Suppressor macrophage treated with lipopolysaccharide for 4 hours (primary cell): ENCODE measurements at regions not wholly inside any gene's neighbourhood (a gene's known extent, or its start where the extent isn't known, plus 50 kb on each side); places are given as distances from the start of the nearest gene placed in this dataset.
A peak's percentile ranks its signal among the peaks of the same experiment; 100 is the strongest.

Experiments used
- DNase-seq: peaks from one replicate; pipeline ENCODE4 v3.0.0-alpha.2; 2020

DNA sequence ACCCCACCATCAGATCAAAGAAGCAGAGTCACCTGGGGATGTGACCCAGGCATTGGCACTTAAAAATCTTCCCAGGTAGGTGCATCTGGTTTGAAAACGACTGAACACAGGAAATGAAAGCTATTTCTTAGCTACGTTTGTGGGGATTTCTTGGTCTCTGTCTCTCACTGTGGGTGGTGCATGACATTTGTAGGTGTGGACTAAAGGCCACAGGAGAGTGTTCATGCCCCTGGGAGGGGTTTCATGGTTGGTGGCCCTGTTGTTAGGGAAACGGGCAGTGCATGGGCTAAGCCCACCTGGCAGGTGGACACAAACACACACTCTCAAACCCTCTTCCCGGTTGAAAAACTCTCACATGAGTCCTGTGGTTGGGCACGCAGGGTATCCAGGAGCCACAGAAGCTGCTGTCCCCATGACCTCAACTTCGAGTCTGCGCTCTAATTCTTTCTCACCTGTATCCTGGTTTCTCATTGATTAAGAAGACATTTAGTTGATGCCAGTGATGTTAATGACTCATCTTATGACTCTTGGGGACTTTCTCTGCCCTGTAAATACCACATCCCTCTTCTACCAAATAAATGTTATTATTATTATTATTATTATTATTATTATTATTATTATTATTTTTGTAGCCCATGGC, 119.4 kb downstream of the MRPS6 start:
- no peak for DNase-seq

DNA sequence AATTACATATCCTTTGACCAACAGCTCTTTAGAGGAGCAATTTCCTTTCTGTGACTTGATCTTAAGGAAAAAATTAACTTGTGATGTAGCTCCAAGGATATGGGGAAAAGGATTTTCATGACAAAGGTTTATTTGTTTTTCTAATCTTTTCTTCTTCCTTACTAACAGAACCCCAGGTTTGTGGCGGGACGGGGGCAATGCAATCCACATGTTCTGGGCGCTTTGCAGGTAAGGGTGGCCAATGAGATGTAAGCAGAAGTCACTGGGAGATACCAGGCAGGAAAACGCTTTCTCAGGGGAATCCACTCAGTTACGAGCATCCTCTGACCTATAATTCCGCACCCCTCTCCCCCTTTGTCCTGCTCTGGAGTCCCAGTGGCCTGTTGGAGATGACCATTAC, 122.0 kb downstream of the MRPS6 start:
- no peak for DNase-seq

- no peak for DNase-seq
These were observed 123.6 kb downstream of the MRPS6 start for GRCh38 chr21:34196996-34197395.

DNA sequence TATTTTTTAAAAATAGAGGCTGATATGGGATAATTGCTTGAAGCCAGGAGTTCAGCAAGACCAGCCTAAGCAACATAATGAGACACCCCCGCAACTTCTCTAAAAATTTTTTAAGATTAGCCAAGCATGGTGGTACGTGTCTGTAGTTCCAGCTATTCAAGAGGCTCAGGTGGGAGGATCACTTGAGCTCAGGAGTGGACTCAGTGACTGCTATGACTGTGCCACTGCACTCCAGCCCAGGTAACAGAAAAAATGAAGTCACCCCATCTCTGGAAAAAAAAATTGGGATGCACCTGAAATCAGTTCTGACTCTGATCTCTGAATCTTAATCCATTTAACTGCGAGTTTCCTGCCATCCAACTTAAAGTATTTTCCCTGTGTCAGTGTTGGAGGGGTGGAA, 124.2 kb downstream of the MRPS6 start:
- peak; percentile 18 for DNase-seq

DNA sequence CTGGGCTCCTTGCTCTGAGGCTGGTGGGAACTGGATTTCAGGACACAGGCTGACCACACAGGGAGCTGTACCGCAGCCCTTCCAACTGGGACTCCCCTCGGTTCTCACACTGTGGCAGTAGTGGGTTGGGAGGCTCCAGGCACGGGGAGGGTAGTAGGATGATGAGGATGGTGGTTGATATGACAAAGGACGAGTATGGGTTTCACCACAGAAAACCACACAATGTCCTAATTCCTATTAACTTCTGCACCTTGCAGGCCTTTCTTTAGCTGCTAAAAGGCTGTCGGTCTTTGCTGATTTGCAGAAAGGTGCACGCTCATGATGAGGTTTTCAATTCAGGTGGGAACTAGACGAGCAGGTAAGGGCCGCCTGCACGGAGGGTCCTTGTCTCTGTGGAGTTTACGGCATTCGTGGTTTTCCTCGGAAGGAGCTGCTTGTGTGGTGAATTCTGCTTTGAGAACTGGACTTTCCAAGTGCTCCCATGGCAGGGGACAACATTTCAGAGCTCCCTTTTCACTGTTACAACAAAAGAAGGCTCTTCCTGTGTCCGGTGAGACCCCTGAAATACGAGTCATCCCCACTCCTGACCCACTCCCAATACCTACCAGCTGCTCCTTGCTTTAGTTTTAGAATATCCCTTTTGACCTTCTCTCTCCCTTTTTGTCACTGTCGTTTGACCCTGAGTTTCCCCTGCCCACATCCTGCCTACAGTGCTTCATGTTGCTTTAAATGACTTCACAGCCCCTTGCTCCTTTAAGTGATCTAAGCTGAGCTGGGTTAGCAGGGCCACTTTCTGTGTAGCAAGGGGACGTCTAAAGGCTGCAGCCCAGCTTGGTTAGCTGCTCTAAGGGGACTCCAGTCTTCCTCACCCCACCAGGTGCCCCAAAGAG, 125.1 kb downstream of the MRPS6 start:
- DNase-seq, result peak; percentile 40

- DNase-seq, result no peak
These were observed 125.9 kb downstream of the MRPS6 start for GRCh38 chr21:34199121-34199910.

DNA sequence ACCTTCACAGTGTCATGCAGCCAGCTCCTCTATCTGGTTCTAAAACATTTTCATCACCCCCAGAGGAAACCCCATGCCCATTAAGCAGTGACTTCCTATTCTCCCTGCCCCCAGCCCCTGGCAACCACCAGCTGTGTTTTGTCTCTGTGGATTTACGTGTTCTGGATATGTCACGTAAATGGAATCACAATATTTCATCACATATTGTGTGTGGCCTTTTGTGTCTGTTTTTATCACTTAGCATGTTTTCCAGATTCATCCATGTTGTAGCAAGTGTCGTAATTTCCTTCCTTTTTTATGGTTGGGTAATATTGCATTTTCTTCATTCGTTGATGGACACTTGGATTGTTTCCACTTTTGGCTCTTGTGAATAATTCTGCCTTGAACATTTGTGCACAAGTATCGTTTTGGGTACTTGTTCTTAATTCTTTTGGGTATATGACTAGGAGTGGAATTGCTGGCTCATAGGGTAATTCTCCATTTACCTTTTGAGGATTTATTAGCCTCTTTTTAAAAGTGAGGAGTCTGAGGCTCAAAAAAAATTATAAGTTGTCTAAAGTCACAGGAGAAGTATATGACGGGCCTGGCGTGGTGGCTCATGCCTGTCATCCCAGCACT, 127.0 kb downstream of the MRPS6 start:
- peak; percentile 87 for DNase-seq

DNA sequence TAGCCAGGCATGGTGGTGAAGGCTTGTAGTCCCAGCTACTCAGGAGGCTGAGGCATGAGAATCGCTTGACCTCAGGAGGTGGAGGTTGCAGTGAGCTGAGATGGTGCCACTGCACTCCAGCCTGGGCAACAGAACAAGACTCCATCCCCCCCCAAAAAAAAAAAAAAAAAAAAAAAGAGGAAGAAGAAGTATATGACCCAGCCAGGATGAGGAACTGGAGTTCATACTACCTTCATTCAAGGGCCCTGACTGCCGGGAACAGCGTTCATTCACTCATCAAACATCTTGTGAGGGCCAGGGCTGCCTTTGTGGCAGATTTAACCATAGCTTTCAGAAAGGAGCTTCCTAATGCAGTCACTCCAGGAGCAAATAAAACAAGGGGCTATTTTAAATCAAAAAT, 127.6 kb downstream of the MRPS6 start:
- peak; percentile 78 for DNase-seq

GRCh38 chr21:34201481-34201858, 128.1 kb downstream of the MRPS6 start:
- DNase-seq, result no peak

- peak; percentile 34 for DNase-seq
These were observed 129.4 kb downstream of the MRPS6 start for GRCh38 chr21:34202553-34203372.

DNA sequence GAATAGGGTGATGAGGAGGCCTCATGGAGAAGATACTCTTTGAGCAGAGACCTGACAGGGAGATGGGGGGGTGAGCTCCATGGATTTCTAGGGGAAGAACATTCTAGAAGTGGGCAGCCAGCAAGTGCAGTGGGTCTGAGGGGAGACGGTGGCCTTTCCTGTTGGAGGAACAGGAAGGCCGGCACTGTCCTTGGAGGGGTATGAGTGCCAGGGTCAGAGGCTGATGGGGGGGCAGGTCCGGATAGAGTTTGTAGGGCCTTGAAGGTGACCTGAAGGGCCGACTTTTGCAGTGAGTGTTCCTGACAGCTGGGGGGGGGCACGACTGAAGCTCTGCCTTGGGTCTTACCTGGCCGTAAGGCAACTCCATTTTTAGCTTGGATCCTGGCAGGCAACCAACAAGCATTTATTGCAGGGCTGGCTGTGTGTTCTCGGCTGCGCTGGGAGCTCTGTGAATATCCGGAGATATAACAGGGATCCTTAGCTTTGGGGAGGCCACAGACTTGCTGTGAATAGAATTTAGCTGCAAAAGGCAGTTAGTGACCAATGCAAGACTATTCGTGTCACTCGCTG, 130.6 kb downstream of the MRPS6 start:
- DNase-seq, result no peak

- DNase-seq, result no peak
These were observed 131.4 kb downstream of the MRPS6 start for GRCh38 chr21:34204481-34205439.

DNA sequence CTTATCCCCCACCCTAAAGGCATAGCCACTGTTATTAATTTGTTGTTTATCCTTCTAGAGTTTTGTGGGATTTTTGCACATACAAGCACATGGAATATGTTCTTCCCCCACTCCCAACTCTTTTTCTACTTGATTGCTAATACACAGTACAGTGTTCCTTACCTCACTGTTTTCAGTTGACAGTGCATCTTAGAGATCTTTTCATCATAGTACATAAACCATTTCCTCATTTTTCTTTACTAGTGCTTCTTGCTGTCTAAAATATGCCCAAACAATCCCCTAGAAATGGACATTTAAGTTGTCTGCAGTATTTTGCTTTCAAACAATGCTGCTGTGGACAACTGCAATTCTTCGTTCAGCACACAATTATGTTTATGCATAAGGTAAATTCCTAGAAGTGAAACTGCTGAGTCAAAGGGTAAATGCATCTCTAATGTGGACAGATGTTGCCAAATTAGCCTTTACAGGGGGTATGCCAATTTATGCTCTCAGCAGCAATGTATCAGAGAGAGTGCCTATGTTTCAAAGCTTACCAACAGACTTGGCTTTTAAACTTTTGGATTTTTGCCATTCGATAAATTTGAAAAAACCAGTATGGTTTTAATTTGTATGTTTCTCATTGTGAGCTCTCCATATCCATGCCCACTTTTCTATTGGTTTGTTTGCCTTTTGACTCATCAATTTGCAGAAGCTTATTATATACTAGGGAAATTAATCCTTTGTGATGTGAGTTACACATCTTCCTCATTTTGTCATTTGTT, 132.6 kb downstream of the MRPS6 start:
- peak; percentile 45 for DNase-seq

DNA sequence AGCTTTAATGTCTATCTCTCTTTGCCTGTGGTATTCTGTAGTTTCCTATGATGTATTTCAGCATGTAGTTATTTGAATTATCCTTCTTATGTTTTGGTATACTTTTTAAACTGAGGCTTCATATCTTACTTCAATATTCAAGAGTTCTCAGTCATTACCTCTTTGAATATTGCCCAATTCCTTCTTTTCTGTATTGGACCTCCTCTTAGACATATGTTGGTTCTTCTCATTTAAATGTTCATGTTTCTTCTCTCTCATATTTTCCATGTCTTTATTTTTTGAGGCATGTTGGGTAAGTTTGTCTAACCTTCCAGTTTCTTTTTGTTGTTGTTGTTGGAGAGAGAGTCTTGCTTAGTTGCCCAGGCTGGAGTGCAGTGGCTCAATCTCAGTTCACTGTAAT, 140.6 kb downstream of the MRPS6 start:
- DNase-seq, result no peak

DNA sequence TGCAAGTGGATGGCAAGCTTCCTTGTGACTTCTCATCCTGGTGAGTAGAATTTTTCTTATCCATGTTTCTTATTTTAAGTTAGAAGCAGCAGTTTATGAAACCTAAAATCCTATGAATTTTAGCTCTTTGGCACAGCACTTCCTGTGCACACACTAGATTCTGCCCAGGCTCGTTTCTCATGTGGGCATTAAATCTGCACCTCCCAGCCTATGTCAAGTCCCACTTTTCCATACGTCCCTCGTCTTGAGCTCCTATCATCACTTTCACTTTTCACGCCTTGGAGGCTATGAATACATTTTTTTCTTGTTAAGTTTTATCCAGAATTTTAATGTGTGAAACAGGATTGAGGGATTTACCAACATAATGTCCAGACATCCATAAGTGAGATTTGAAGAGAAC, 142.1 kb downstream of the MRPS6 start:
- no peak for DNase-seq

DNA sequence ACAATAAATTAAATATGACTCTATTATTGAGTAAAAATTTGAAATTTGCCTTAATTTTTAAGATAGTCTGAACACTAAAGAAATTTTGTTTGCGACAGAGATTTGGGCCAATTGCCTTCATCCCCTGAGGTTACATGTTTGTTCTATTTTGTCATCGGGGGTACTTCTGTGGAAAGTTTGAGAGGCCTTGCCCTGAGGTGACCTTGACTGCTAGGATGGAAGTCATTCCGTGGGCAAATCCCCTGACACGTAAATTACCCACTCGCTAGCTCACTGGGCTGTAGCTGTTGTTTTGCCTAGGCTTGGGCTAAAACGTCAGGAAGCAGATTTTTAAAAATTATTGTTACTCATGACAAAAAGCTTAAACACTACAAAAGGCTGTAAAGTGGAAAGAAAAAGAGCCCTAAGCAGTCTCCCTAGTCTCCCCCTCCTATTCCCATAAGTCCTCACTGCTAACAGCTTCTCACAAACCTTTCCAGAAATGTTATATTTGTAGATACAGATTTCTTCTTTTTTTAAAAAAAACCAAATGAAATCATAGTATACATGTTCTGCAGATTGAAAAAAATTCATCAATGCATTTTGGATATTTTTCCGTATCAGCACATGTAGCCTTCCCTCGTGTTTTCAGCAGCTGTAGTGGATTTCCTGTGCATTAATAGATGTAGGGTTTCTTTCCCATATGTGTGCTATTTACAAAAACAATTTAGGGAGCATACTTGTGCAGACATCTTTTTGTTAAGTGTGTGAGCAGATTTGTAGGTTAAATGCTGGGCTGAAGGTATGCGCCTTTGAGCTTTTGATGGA, 142.7 kb downstream of the MRPS6 start:
- DNase-seq, result no peak

DNA sequence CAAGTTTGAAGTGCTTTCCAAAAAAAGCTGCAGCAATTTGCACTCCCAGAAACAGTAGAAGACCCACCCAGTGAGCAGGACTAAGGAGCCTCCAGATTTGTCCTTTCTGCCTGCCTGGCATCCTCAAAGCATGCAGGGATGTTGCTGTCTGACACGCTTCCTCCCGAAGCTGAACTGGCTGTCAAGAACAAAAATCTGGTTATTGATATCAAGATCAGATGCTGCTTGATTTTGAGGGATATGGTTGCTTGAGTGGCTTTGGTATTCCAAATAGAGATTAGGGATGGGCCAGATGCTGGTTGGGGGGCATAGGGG, 143.3 kb downstream of the MRPS6 start:
- DNase-seq, result no peak

DNA sequence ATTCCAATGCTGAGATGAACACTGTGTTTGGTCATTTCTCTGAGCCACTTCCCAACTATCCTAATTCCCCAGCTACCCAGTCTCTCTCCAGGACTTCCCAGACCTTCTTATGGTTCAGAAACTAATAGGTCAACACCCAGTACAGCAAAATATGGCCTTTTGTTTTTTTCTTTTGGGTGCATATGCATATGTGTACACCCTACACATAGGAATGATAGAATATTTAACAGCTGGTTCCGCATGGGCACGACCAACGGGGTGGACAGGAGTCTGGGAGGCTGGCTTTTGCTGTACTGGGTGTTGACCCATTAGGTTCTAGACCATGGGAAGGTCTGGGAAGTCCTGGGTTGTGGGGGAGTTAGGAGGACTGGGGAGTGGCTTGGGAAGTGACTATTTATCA, 143.9 kb downstream of the MRPS6 start:
- no peak for DNase-seq
